BJ (cell line): ENCODE measurements at regions not wholly inside any gene's neighbourhood (a gene's known extent, or its start where the extent isn't known, plus 50 kb on each side); places are given as distances from the start of the nearest gene placed in this dataset.

Experiments used
- CTCF ChIA-PET: fragments of 350-600 bp; formaldehyde crosslinking; extraction: SDS; loops from one replicate; lab custom pipeline; 2021; ENCODE audit warnings: antibody characterized with exemption, inconsistent platforms; lab: Yijun Ruan, JAX
- POLR2A ChIA-PET: fragments of 300-600 bp; sonication (Branson Sonifier 250); formaldehyde crosslinking; extraction: SDS; loops from one replicate; lab custom pipeline; 2021; ENCODE audit warnings: antibody characterized with exemption; lab: Charles Lee
- DNase-seq: peaks from one replicate; pipeline ENCODE4 v3.0.0-alpha.2; 2011; ENCODE audit warnings: low read depth
- H3K27me3 ChIP-seq: 2 replicates; pipeline ENCODE4 v1.6.0; 2011; ENCODE audit warnings: low read length; ENCODE audit not compliant: control insufficient read depth, insufficient read depth
- H3K36me3 ChIP-seq: 2 replicates; pipeline ENCODE4 v1.5.1; 2011; ENCODE audit warnings: low read length; ENCODE audit not compliant: control insufficient read depth, insufficient read depth
- H3K4me3 ChIP-seq: 2 replicates; pipeline ENCODE4 v1.5.1; 2011; ENCODE audit warnings: low read depth, mild to moderate bottlenecking, control low read depth, low read length
- TF ChIP-seq, protein P1 (sequence below): IDR thresholded peaks from 2 replicates; pipeline ENCODE4 v1.5.1; 2011; ENCODE audit warnings: low read depth, mild to moderate bottlenecking, control low read depth, inconsistent platforms, low read length, moderate library complexity; ENCODE audit not compliant: insufficient read depth

- POLR2A ChIA-PET: no interaction called here
- no peaks in the 10 kb centered on the region for H3K27me3 ChIP-seq
- H3K4me3 ChIP-seq: no peak overlapping the region
- no peak for DNase-seq
- no peaks in the 10 kb centered on the region for H3K36me3 ChIP-seq
- CTCF ChIA-PET: no interaction called here
- TF ChIP-seq, protein P1, sequence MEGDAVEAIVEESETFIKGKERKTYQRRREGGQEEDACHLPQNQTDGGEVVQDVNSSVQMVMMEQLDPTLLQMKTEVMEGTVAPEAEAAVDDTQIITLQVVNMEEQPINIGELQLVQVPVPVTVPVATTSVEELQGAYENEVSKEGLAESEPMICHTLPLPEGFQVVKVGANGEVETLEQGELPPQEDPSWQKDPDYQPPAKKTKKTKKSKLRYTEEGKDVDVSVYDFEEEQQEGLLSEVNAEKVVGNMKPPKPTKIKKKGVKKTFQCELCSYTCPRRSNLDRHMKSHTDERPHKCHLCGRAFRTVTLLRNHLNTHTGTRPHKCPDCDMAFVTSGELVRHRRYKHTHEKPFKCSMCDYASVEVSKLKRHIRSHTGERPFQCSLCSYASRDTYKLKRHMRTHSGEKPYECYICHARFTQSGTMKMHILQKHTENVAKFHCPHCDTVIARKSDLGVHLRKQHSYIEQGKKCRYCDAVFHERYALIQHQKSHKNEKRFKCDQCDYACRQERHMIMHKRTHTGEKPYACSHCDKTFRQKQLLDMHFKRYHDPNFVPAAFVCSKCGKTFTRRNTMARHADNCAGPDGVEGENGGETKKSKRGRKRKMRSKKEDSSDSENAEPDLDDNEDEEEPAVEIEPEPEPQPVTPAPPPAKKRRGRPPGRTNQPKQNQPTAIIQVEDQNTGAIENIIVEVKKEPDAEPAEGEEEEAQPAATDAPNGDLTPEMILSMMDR: no peak
These were observed 1329.1 kb downstream of the PCDH18 start for GRCh38 chr4:136203199-136203598.

GRCh38 chr4:136198358-136198757 lies 1333.9 kb downstream of the PCDH18 start:
- ChIA-PET POLR2A (no interaction called here), CTCF (no interaction called here)
- Histone ChIP-seq H3K36me3 (no peaks in the 10 kb centered on the region), H3K27me3 (no peaks in the 10 kb centered on the region), H3K4me3 (no peak overlapping the region)
- DNase-seq: no peak
- TF ChIP-seq, protein P1: no peak

GRCh38 chr4:136194962-136195361 lies 1337.3 kb downstream of the PCDH18 start:
- Histone ChIP-seq H3K27me3 (no peaks in the 10 kb centered on the region), H3K4me3 (no peak overlapping the region), H3K36me3 (no peaks in the 10 kb centered on the region)
- TF ChIP-seq, protein P1: no peak
- ChIA-PET POLR2A (no interaction called here), CTCF (no interaction called here)
- no peak for DNase-seq

- H3K4me3 ChIP-seq: no peak overlapping the region
- H3K27me3 ChIP-seq: no peaks in the 10 kb centered on the region
- DNase-seq: no peak
- TF ChIP-seq, protein P1: no peak
- ChIA-PET CTCF (no interaction called here), POLR2A (no interaction called here)
- H3K36me3 ChIP-seq: no peaks in the 10 kb centered on the region
These were observed 1345.6 kb downstream of the PCDH18 start for GRCh38 chr4:136186650-136187049.

DNA sequence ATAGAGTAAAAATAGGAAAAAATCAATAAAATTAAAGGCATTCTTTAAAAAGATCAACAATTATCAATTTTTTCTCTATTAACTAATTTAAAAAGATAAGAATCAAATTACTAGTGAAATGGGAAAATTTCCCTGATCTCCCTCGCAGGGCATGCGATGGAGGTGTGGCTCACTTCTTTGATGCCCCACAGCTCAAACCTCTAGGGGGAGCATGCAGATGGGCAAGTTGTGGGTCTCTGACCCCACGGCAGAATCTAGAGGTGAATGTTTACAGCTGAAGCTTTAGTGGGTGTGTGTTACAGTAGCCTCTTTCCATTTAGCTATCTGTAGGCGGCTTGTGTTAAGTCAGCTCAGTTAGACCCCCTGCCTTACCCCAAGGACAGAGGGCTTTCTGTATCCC lies 1348.8 kb downstream of the PCDH18 start:
- ChIA-PET CTCF (no interaction called here), POLR2A (no interaction called here)
- Histone ChIP-seq H3K27me3 (no peaks in the 10 kb centered on the region), H3K36me3 (no peaks in the 10 kb centered on the region), H3K4me3 (no peak overlapping the region)
- TF ChIP-seq, protein P1: no peak
- DNase-seq: no peak
